H1 (cell line): ENCODE measurements at regions not wholly inside any gene's neighbourhood (a gene's known extent, or its start where the extent isn't known, plus 50 kb on each side); places are given as distances from the start of the nearest gene placed in this dataset.
"Not testable (repeated sequence)": the region's sequence is repeated elsewhere in the genome, so short reads cannot be mapped to it uniquely, and the experiment has no call there.

Experiments used
- CTCF ChIA-PET: fragments of 300-600 bp; sonication (Branson Sonifier 250); formaldehyde crosslinking; loops from one replicate; lab custom pipeline; 2021; ENCODE audit not compliant: partially characterized antibody; lab: Charles Lee
- POLR2A ChIA-PET: fragments of 300-600 bp; sonication (Branson Sonifier 250); formaldehyde crosslinking; loops from one replicate; lab custom pipeline; 2021; ENCODE audit warnings: inconsistent platforms; ENCODE audit not compliant: partially characterized antibody; lab: Charles Lee
- DNase-seq, 2 experiments: peaks; one replicate each; pipeline versions ENCODE4 v3.0.0 to v3.0.0-alpha.2; 2010 to 2022; ENCODE audit warnings: low spot score in 2 of 2, low read depth in 1 of 2, mixed read lengths in 1 of 2
- FAIRE-seq: peaks from 2 replicates; lab custom pipeline; 2011; peaks lifted over from hg19 to GRCh38; lab: Jason Lieb, UNC
- H2AFZ ChIP-seq: 2 replicates; pipeline ENCODE4 v1.8.1; 2012; ENCODE audit warnings: low read length, inconsistent platforms
- H2AK5ac ChIP-seq: 2 replicates; pipeline ENCODE4 v1.6.1; 2013; ENCODE audit warnings: low read depth, low read length
- H2BK120ac ChIP-seq: replicated peaks from 2 replicates; pipeline ENCODE3; 2013; ENCODE audit warnings: low read depth, low read length, inconsistent platforms
- H2BK12ac ChIP-seq: 2 replicates; pipeline ENCODE4 v1.6.1; 2013; ENCODE audit warnings: low read depth, low read length
- H2BK15ac ChIP-seq: 2 replicates; pipeline ENCODE4 v1.6.1; 2013; ENCODE audit warnings: low read length
- H2BK20ac ChIP-seq: 2 replicates; pipeline ENCODE4 v1.6.1; 2013; ENCODE audit warnings: low read length
- H2BK5ac ChIP-seq: 2 replicates; pipeline ENCODE4 v1.6.1; 2013; ENCODE audit warnings: low read depth, low read length
- H3K14ac ChIP-seq: 2 replicates; pipeline ENCODE4 v1.6.1; 2013; ENCODE audit warnings: inconsistent platforms; ENCODE audit not compliant: insufficient read length
- H3K18ac ChIP-seq: 2 replicates; pipeline ENCODE4 v1.6.1; 2013; ENCODE audit warnings: low read length; ENCODE audit errors: extremely low read depth
- H3K23ac ChIP-seq: 2 replicates; pipeline ENCODE4 v1.6.1; 2013; ENCODE audit warnings: inconsistent platforms; ENCODE audit not compliant: insufficient read length
- H3K23me2 ChIP-seq: 2 replicates; pipeline ENCODE4 v1.6.1; 2013; ENCODE audit warnings: low read depth, low read length
- H3K27ac ChIP-seq: 2 replicates; pipeline ENCODE4 v1.6.1; 2011; ENCODE audit warnings: low read depth, low read length, inconsistent platforms
- H3K27me3 ChIP-seq, 4 experiments: replicated peaks in 1 of 4; 1 replicate in 1 of 4; 2 replicates in 3 of 4; pipeline versions ENCODE4 v1.6.1 to v1.8.1; 2011 to 2013; ENCODE audit warnings: low read length in 3 of 4, mild to moderate bottlenecking in 3 of 4, inconsistent platforms in 2 of 4, mixed read lengths in 2 of 4, moderate library complexity in 1 of 4; ENCODE audit not compliant: control insufficient read depth in 3 of 4, insufficient read depth in 3 of 4; ENCODE audit errors: extremely low read depth in 1 of 4
- H3K36me3 ChIP-seq, 4 experiments: 2 replicates each; pipeline versions ENCODE4 v1.6.1 to v1.8.1; 2011 to 2013; ENCODE audit warnings: mild to moderate bottlenecking in 4 of 4, low read length in 3 of 4, moderate library complexity in 2 of 4, control low read depth in 1 of 4, inconsistent platforms in 1 of 4; ENCODE audit not compliant: insufficient read depth in 4 of 4, control insufficient read depth in 2 of 4
- H3K4ac ChIP-seq: replicated peaks from 2 replicates; pipeline ENCODE3; 2013; ENCODE audit warnings: low read length, low read depth, mixed read lengths, inconsistent platforms; ENCODE audit not compliant: insufficient read length
- H3K4me1 ChIP-seq, 4 experiments: replicated peaks in 1 of 4; 1 replicate in 1 of 4; 2 replicates in 3 of 4; pipeline versions ENCODE4 v1.6.1 to v1.8.1; 2011 to 2013; ENCODE audit warnings: low read length in 3 of 4, inconsistent platforms in 2 of 4, mixed read lengths in 1 of 4; ENCODE audit not compliant: insufficient read depth in 4 of 4, control insufficient read depth in 3 of 4
- H3K4me2 ChIP-seq, 2 experiments: 2 replicates each; pipeline versions ENCODE4 v1.6.1 to v1.8.1; 2011 to 2013; ENCODE audit warnings: low read depth in 2 of 2, low read length in 2 of 2, control low read depth in 1 of 2, inconsistent platforms in 1 of 2, mild to moderate bottlenecking in 1 of 2; ENCODE audit not compliant: insufficient read depth in 1 of 2
- H3K4me3 ChIP-seq, 4 experiments: fragments of 200-600, 300-600 bp in 1 of 4; sonication (generic), shearing (Covaris generic), sonication (Bioruptor Twin) in 1 of 4; 2 replicates each; pipeline versions ENCODE4 v1.5.1 to v1.8.1; 2011 to 2016; ENCODE audit warnings: low read length in 4 of 4, low read depth in 3 of 4, control low read depth in 2 of 4, inconsistent platforms in 2 of 4, mild to moderate bottlenecking in 2 of 4, mixed read lengths in 1 of 4, moderate library complexity in 1 of 4; ENCODE audit not compliant: insufficient read depth in 2 of 4; ENCODE audit errors: extremely low read depth in 1 of 4
- H3K56ac ChIP-seq: replicated peaks from 2 replicates; pipeline ENCODE3; 2013; ENCODE audit warnings: low read depth, mild to moderate bottlenecking, mixed read lengths, low read length, inconsistent platforms; ENCODE audit not compliant: insufficient read length
- H3K79me1 ChIP-seq: 2 replicates; pipeline ENCODE4 v1.6.1; 2013; ENCODE audit warnings: low read depth, low read length, control low read depth
- H3K79me2 ChIP-seq, 2 experiments: 2 replicates each; pipeline versions ENCODE4 v1.6.1 to v1.8.1; 2012 to 2013; ENCODE audit warnings: low read length in 2 of 2, mild to moderate bottlenecking in 2 of 2, inconsistent platforms in 1 of 2; ENCODE audit not compliant: insufficient read depth in 2 of 2, control insufficient read depth in 1 of 2
- H3K9ac ChIP-seq, 4 experiments: replicated peaks in 1 of 4; 1 replicate in 1 of 4; 2 replicates in 3 of 4; pipeline versions ENCODE4 v1.6.1 to v1.8.1; 2011 to 2013; ENCODE audit warnings: low read depth in 3 of 4, low read length in 3 of 4, control low read depth in 2 of 4, mild to moderate bottlenecking in 2 of 4, moderate library complexity in 2 of 4, inconsistent platforms in 1 of 4; ENCODE audit errors: extremely low read depth in 1 of 4
- H3K9me3 ChIP-seq, 2 experiments: 2 replicates each; pipeline versions ENCODE4 v1.6.1 to v1.8.1; 2012 to 2013; ENCODE audit warnings: mild to moderate bottlenecking in 2 of 2, moderate library complexity in 2 of 2, control low read depth in 1 of 2, inconsistent platforms in 1 of 2, low read depth in 1 of 2, low read length in 1 of 2, mixed read lengths in 1 of 2; ENCODE audit not compliant: insufficient read depth in 2 of 2
- H4K20me1 ChIP-seq, 2 experiments: replicated peaks in 1 of 2; 2 replicates each; pipeline versions ENCODE3 to v1.8.1; 2011 to 2013; ENCODE audit warnings: inconsistent platforms in 2 of 2, low read length in 2 of 2, mild to moderate bottlenecking in 1 of 2; ENCODE audit not compliant: insufficient read depth in 2 of 2, control insufficient read depth in 1 of 2
- H4K5ac ChIP-seq: 2 replicates; pipeline ENCODE4 v1.6.1; 2013; ENCODE audit warnings: low read length, low read depth, mixed read lengths, inconsistent platforms; ENCODE audit not compliant: insufficient read length
- H4K8ac ChIP-seq: 2 replicates; pipeline ENCODE4 v1.8.0; 2013; ENCODE audit warnings: mild to moderate bottlenecking, moderate library complexity, low read length, inconsistent platforms; ENCODE audit not compliant: insufficient read depth; ENCODE audit errors: extremely low read depth
- H4K91ac ChIP-seq: replicated peaks from 2 replicates; pipeline ENCODE3; 2013; ENCODE audit warnings: low read length, mixed read lengths, inconsistent platforms; ENCODE audit not compliant: insufficient read length
- E2F6 ChIP-seq: IDR thresholded peaks from 2 replicates; pipeline ENCODE4 v1.6.1; 2012; ENCODE audit warnings: inconsistent platforms
- KDM4A ChIP-seq: IDR thresholded peaks from one replicate; pipeline ENCODE4 v1.7.1; 2012; ENCODE audit warnings: low read depth, mild to moderate bottlenecking, moderate library complexity, low read length, inconsistent platforms; ENCODE audit not compliant: severe bottlenecking
- WGBS, 2 experiments: shearing (Covaris generic) in 1 of 2; methylation state at CpG; one replicate each; pipeline versions ENCODE4 v1.1.6 to v1.1.7; 2013 to 2015; ENCODE audit warnings: low lambda C conversion rate in 2 of 2, mixed read lengths in 2 of 2, inconsistent platforms in 1 of 2, low coverage in 1 of 2, missing lambda C conversion rate in 1 of 2; ENCODE audit not compliant: insufficient replicate concordance in 2 of 2, insufficient coverage in 1 of 2, insufficient read length in 1 of 2; ENCODE audit errors: extremely low coverage in 1 of 2, missing lambda C conversion rate in 1 of 2; 5-methylcytosine and 5-hydroxymethylcytosine counted together

GRCh38 chr4:4106923-4107322 lies 119.8 kb downstream of the OTOP1 start:
- not testable (repeated sequence) for H3K4ac ChIP-seq, H3K79me2 ChIP-seq, H4K91ac ChIP-seq, H3K18ac ChIP-seq, H2BK20ac ChIP-seq, H3K56ac ChIP-seq, H2BK120ac ChIP-seq, FAIRE-seq, H4K5ac ChIP-seq, H3K27me3 ChIP-seq, H3K23me2 ChIP-seq, H3K36me3 ChIP-seq, H2AFZ ChIP-seq, H3K9ac ChIP-seq, H2AK5ac ChIP-seq, H3K4me1 ChIP-seq, H3K27ac ChIP-seq, H2BK15ac ChIP-seq, H4K8ac ChIP-seq, H3K23ac ChIP-seq, H3K9me3 ChIP-seq, H2BK5ac ChIP-seq, H2BK12ac ChIP-seq, H4K20me1 ChIP-seq, H3K79me1 ChIP-seq, H3K14ac ChIP-seq
- DNase-seq = peak in 1 of 2 experiments; percentile 54
- ChIA-PET POLR2A (interaction anchor here (1.0 to 1.5 kb wide), 2 partner anchors 12 to 60 kb away, joined by 3 read pairs; no protein-coding TSS in a partner anchor), CTCF (interaction anchor here (0.8 to 1.8 kb wide), 5 partner anchors 9 to 120 kb away, joined by 3 to 6 read pairs (median 5); no protein-coding TSS in a partner anchor)
- TF ChIP-seq KDM4A (peak; percentile 36), E2F6 (peak; percentile 29; the same call in 1 of the 2 replicates)
- Histone ChIP-seq H3K4me3 (peak overlapping the region in 2 of 4 experiments; percentile 32 to 67; a peak in 3 of 8 replicates), H3K4me2 (peak overlapping the region; percentile 4 to 57)
- WGBS, 2 experiments = 0% methylated on average over 3 of the region's 36 CpGs; no CpG with 5 or more reads in 1 of the 2 experiments
